Dermis blood vessel endothelial cell (primary cell): ENCODE measurements at regions not wholly inside any gene's neighbourhood (a gene's known extent, or its start where the extent isn't known, plus 50 kb on each side); places are given as distances from the start of the nearest gene placed in this dataset.
"Not testable (repeated sequence)": the region's sequence is repeated elsewhere in the genome, so short reads cannot be mapped to it uniquely, and the experiment has no call there.

Source experiments
- DNase-seq: peaks from one replicate; pipeline ENCODE4 v3.0.0; 2010

- DNase-seq = peak; percentile 2
Observed at GRCh38 chr5:18745042-18745987, 1111.1 kb downstream of the TAF11L14 start.

- DNase-seq = peak; percentile 7
Observed at GRCh38 chr5:18745988-18746615, 1111.8 kb downstream of the TAF11L14 start.

- DNase-seq = no peak
Observed at GRCh38 chr5:18749763-18750162, 1115.5 kb downstream of the TAF11L14 start.

- no peak for DNase-seq
Observed at GRCh38 chr5:18752317-18752716, 1118.1 kb downstream of the TAF11L14 start.

- no peak for DNase-seq
Observed at GRCh38 chr5:18754201-18754600, 1119.9 kb downstream of the TAF11L14 start.

GRCh38 chr5:18761801-18762200 lies 1127.5 kb downstream of the TAF11L14 start:
- no peak for DNase-seq

- no peak for DNase-seq
Observed at GRCh38 chr5:18764161-18764560, 1129.9 kb downstream of the TAF11L14 start.

- DNase-seq = no peak
Observed at GRCh38 chr5:18765304-18765703, 1131.0 kb downstream of the TAF11L14 start.

GRCh38 chr5:18771097-18771610 lies 1136.9 kb downstream of the TAF11L14 start:
- DNase-seq = no peak

GRCh38 chr5:18772475-18772874 lies 1138.2 kb downstream of the TAF11L14 start:
- DNase-seq = no peak

- no peak for DNase-seq
Observed at GRCh38 chr5:18778225-18778624, 1144.0 kb downstream of the TAF11L14 start.

GRCh38 chr5:18789218-18789998 lies 1155.1 kb downstream of the TAF11L14 start:
- DNase-seq = no peak

- peak; percentile 22 for DNase-seq
Observed at GRCh38 chr5:18792145-18792544, 1157.9 kb downstream of the TAF11L14 start.

- no peak for DNase-seq
Observed at GRCh38 chr5:18797222-18797621, 1163.0 kb downstream of the TAF11L14 start.

GRCh38 chr5:18798058-18798457 lies 1163.8 kb downstream of the TAF11L14 start:
- no peak for DNase-seq

GRCh38 chr5:18799482-18800128 lies 1165.3 kb downstream of the TAF11L14 start:
- no peak for DNase-seq

GRCh38 chr5:18800293-18801025 lies 1166.2 kb downstream of the TAF11L14 start:
- no peak for DNase-seq

GRCh38 chr5:18801413-18801812 lies 1167.2 kb downstream of the TAF11L14 start:
- not testable (repeated sequence) for DNase-seq

- no peak for DNase-seq
Observed at GRCh38 chr5:18802336-18802735, 1168.1 kb downstream of the TAF11L14 start.

GRCh38 chr5:18805376-18805775 lies 1171.1 kb downstream of the TAF11L14 start:
- DNase-seq = no peak
